ENCODE measurements at regions not wholly inside any gene's neighbourhood (a gene's known extent, or its start where the extent isn't known, plus 50 kb on each side); places are given as distances from the start of the nearest gene placed in this dataset.

DNA sequence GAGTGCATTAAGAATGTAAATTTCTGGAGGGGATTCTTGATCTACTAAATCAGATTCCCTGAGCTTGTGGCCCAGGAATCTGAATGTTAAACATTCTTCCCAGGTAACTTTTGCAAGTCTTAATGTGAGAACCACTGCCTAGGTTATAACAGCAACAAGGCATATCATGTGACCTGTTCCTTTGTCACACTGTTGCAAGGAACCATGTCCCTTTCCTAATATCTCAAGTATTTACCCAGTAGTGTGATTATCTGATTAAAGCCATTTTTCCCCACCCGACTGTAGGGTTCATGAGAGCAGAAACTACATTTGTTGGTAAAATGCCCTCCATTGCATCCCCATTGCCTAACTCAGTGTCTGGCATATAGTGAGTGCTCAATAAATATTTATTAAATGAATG is 112.9 kb upstream of the ATP1A1 start:
- no peaks in the 10 kb centered on the region for H3K36me3 ChIP-seq (replicated peaks in 1 of 2; ENCODE audit: control insufficient read depth in 1 of 2, insufficient read depth in 2 of 2, low read length in 1 of 2)
- TF ChIP-seq, protein P1, sequence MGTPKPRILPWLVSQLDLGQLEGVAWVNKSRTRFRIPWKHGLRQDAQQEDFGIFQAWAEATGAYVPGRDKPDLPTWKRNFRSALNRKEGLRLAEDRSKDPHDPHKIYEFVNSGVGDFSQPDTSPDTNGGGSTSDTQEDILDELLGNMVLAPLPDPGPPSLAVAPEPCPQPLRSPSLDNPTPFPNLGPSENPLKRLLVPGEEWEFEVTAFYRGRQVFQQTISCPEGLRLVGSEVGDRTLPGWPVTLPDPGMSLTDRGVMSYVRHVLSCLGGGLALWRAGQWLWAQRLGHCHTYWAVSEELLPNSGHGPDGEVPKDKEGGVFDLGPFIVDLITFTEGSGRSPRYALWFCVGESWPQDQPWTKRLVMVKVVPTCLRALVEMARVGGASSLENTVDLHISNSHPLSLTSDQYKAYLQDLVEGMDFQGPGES (IDR thresholded peaks at IDR 0.05; ENCODE audit: low read depth, low read length): no peak
- no peak for TF ChIP-seq FOSL2 (IDR thresholded peaks at IDR 0.05; ENCODE audit: borderline replicate concordance, low read depth)
- TF ChIP-seq SIN3A (IDR thresholded peaks at IDR 0.05; ENCODE audit: borderline replicate concordance, low read depth, low read length): no peak
- TF ChIP-seq, protein P2, sequence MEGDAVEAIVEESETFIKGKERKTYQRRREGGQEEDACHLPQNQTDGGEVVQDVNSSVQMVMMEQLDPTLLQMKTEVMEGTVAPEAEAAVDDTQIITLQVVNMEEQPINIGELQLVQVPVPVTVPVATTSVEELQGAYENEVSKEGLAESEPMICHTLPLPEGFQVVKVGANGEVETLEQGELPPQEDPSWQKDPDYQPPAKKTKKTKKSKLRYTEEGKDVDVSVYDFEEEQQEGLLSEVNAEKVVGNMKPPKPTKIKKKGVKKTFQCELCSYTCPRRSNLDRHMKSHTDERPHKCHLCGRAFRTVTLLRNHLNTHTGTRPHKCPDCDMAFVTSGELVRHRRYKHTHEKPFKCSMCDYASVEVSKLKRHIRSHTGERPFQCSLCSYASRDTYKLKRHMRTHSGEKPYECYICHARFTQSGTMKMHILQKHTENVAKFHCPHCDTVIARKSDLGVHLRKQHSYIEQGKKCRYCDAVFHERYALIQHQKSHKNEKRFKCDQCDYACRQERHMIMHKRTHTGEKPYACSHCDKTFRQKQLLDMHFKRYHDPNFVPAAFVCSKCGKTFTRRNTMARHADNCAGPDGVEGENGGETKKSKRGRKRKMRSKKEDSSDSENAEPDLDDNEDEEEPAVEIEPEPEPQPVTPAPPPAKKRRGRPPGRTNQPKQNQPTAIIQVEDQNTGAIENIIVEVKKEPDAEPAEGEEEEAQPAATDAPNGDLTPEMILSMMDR (IDR thresholded peaks at IDR 0.05): no peak
- TF ChIP-seq TEAD4 (IDR thresholded peaks at IDR 0.05; ENCODE audit: borderline replicate concordance, insufficient read depth): no peak
- TF ChIP-seq, protein P3, sequence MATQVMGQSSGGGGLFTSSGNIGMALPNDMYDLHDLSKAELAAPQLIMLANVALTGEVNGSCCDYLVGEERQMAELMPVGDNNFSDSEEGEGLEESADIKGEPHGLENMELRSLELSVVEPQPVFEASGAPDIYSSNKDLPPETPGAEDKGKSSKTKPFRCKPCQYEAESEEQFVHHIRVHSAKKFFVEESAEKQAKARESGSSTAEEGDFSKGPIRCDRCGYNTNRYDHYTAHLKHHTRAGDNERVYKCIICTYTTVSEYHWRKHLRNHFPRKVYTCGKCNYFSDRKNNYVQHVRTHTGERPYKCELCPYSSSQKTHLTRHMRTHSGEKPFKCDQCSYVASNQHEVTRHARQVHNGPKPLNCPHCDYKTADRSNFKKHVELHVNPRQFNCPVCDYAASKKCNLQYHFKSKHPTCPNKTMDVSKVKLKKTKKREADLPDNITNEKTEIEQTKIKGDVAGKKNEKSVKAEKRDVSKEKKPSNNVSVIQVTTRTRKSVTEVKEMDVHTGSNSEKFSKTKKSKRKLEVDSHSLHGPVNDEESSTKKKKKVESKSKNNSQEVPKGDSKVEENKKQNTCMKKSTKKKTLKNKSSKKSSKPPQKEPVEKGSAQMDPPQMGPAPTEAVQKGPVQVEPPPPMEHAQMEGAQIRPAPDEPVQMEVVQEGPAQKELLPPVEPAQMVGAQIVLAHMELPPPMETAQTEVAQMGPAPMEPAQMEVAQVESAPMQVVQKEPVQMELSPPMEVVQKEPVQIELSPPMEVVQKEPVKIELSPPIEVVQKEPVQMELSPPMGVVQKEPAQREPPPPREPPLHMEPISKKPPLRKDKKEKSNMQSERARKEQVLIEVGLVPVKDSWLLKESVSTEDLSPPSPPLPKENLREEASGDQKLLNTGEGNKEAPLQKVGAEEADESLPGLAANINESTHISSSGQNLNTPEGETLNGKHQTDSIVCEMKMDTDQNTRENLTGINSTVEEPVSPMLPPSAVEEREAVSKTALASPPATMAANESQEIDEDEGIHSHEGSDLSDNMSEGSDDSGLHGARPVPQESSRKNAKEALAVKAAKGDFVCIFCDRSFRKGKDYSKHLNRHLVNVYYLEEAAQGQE (IDR thresholded peaks at IDR 0.05; ENCODE audit: low read depth, low read length): no peak
- no peaks in the 10 kb centered on the region for H3K9me3 ChIP-seq
- H4K20me1 ChIP-seq (ENCODE audit: insufficient read depth): no peaks in the 10 kb centered on the region
- no peak overlapping the region for H3K9ac ChIP-seq
- ChIA-PET CTCF (no interaction called here), POLR2A (no interaction called here)
- H3K4me1 ChIP-seq (ENCODE audit: control insufficient read depth in 1 of 2, insufficient read depth in 2 of 2, low read depth in 1 of 2, low read length in 1 of 2): no peaks in the 10 kb centered on the region; a peak in 2 of 4 replicates
- no peak overlapping the region for H3K4me3 ChIP-seq (ENCODE audit: low read depth in 2 of 2, low read length in 1 of 2)
- H3K4me2 ChIP-seq: no peak overlapping the region
- no peak overlapping the region for H3K27ac ChIP-seq (ENCODE audit: low read depth in 2 of 2, low read length in 1 of 2)
- DNase-seq: no peak
- 43% methylated on average over 1 of the region's 1 CpG for WGBS (ENCODE audit: low lambda C conversion rate)
- H3F3A ChIP-seq (replicated peaks; ENCODE audit: insufficient read depth): no peaks in the 10 kb centered on the region
- no peaks in the 10 kb centered on the region for H3K79me2 ChIP-seq (ENCODE audit: insufficient read depth)
- H2AFZ ChIP-seq (ENCODE audit: low read depth): no peak overlapping the region
- H3K27me3 ChIP-seq (ENCODE audit: insufficient read depth): no peaks in the 10 kb centered on the region
- no peaks in the 10 kb centered on the region for H3K9me2 ChIP-seq

DNA sequence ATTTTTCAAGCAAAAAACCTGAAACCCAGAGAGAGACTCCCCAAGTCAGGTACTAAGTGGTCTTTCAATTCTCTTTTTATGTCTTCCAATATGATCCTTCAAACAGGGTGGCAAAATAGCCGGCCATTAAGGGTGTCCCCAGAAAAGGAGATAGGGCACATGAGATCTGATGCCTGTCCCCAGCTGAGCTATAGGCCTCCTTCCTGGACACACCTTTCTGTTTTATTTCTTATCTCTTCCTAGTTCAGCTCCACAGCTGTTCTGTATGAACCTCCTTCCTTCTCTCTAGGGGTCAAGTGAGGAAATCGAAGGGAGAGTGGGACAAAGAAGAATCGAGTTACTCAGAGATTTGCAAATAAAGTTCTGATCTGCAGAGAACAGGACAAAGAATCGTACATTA is 112.4 kb upstream of the ATP1A1 start:
- H3K36me3 ChIP-seq (replicated peaks in 1 of 2; ENCODE audit: control insufficient read depth in 1 of 2, insufficient read depth in 2 of 2, low read length in 1 of 2): no peaks in the 10 kb centered on the region
- H3K27ac ChIP-seq (ENCODE audit: low read depth in 2 of 2, low read length in 1 of 2): no peak overlapping the region
- WGBS (ENCODE audit: low lambda C conversion rate): 39% methylated on average over 4 of the region's 4 CpGs
- H2AFZ ChIP-seq (ENCODE audit: low read depth): no peak overlapping the region
- ChIA-PET POLR2A (no interaction called here), CTCF (no interaction called here)
- H3K4me2 ChIP-seq: no peak overlapping the region
- H3K4me3 ChIP-seq (ENCODE audit: low read depth in 2 of 2, low read length in 1 of 2): no peak overlapping the region
- H3K27me3 ChIP-seq (ENCODE audit: insufficient read depth): no peaks in the 10 kb centered on the region
- no peaks in the 10 kb centered on the region for H3K79me2 ChIP-seq (ENCODE audit: insufficient read depth)
- no peaks in the 10 kb centered on the region for H3K9me3 ChIP-seq
- no peak overlapping the region for H3K9ac ChIP-seq
- H3F3A ChIP-seq (replicated peaks; ENCODE audit: insufficient read depth): no peaks in the 10 kb centered on the region
- no peaks in the 10 kb centered on the region; a peak in 1 of 4 replicates for H3K4me1 ChIP-seq (ENCODE audit: control insufficient read depth in 1 of 2, insufficient read depth in 2 of 2, low read depth in 1 of 2, low read length in 1 of 2)
- DNase-seq: no peak
- H4K20me1 ChIP-seq (ENCODE audit: insufficient read depth): no peaks in the 10 kb centered on the region
- H3K9me2 ChIP-seq: no peaks in the 10 kb centered on the region
- TF ChIP-seq NFIC (IDR thresholded peaks at IDR 0.05; ENCODE audit: borderline replicate concordance): no peak
- no peak for TF ChIP-seq CHD2 (IDR thresholded peaks at IDR 0.05; ENCODE audit: low read length, partially characterized antibody)
- no peak for TF ChIP-seq RFX5 (IDR thresholded peaks at IDR 0.05; ENCODE audit: low read length)
- no peak for TF ChIP-seq MEF2A (IDR thresholded peaks at IDR 0.05; ENCODE audit: borderline replicate concordance, low read depth)
- TF ChIP-seq, protein P1 (IDR thresholded peaks at IDR 0.05; ENCODE audit: low read depth, low read length): no peak
- TF ChIP-seq MXI1 (IDR thresholded peaks at IDR 0.05; ENCODE audit: low read depth, low read length): no peak
- TF ChIP-seq FOSL2 (IDR thresholded peaks at IDR 0.05; ENCODE audit: borderline replicate concordance, low read depth): no peak
- no peak for TF ChIP-seq JUND (IDR thresholded peaks at IDR 0.05)
- no peak for TF ChIP-seq TCF12 (IDR thresholded peaks at IDR 0.05)
- TF ChIP-seq GABPA (IDR thresholded peaks at IDR 0.05; ENCODE audit: low read depth): no peak
- TF ChIP-seq, protein P4, sequence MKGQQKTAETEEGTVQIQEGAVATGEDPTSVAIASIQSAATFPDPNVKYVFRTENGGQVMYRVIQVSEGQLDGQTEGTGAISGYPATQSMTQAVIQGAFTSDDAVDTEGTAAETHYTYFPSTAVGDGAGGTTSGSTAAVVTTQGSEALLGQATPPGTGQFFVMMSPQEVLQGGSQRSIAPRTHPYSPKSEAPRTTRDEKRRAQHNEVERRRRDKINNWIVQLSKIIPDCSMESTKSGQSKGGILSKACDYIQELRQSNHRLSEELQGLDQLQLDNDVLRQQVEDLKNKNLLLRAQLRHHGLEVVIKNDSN (IDR thresholded peaks at IDR 0.05; ENCODE audit: borderline replicate concordance, low read depth): no peak
- no peak for TF ChIP-seq TAF1 (IDR thresholded peaks at IDR 0.05; ENCODE audit: borderline replicate concordance, low read depth, low read length)
- no peak for TF ChIP-seq FOXJ3 (CRISPR knock-in tag; IDR thresholded peaks at IDR 0.05)

All from SK-N-SH (cell line).